H9 (cell line): ENCODE measurements at regions not wholly inside any gene's neighbourhood (a gene's known extent, or its start where the extent isn't known, plus 50 kb on each side); places are given as distances from the start of the nearest gene placed in this dataset.

ENCODE experiments used
- DNase-seq: peaks from one replicate; pipeline ENCODE4 v3.0.0-alpha.2; 2017
- H2AFZ ChIP-seq: one replicate; pipeline ENCODE4 v1.6.1; 2013; ENCODE audit warnings: mild to moderate bottlenecking, low read length, control low read depth, moderate library complexity
- H2AK5ac ChIP-seq: 2 replicates; pipeline ENCODE4 v1.6.1; 2013; ENCODE audit warnings: low read length, control low read depth, mixed read lengths; ENCODE audit not compliant: insufficient read length
- H2BK120ac ChIP-seq: one replicate; pipeline ENCODE4 v1.6.1; 2013; ENCODE audit warnings: low read depth, mild to moderate bottlenecking, low read length, control low read depth, inconsistent platforms; ENCODE audit not compliant: poor library complexity, severe bottlenecking
- H2BK12ac ChIP-seq: 2 replicates; pipeline ENCODE4 v1.6.1; 2013; ENCODE audit warnings: low read length, control low read depth, mixed read lengths, low read depth; ENCODE audit not compliant: insufficient read length
- H2BK15ac ChIP-seq: 2 replicates; pipeline ENCODE4 v1.6.1; 2013; ENCODE audit warnings: low read depth, low read length, control low read depth
- H2BK20ac ChIP-seq: one replicate; pipeline ENCODE4 v1.6.1; 2013; ENCODE audit warnings: low read depth, mild to moderate bottlenecking, low read length, control low read depth, inconsistent platforms; ENCODE audit not compliant: poor library complexity, severe bottlenecking
- H2BK5ac ChIP-seq: 2 replicates; pipeline ENCODE4 v1.6.1; 2013; ENCODE audit warnings: low read length, control low read depth, mixed read lengths; ENCODE audit not compliant: insufficient read length
- H3K14ac ChIP-seq: 2 replicates; pipeline ENCODE4 v1.6.1; 2013; ENCODE audit warnings: low read length, control low read depth; ENCODE audit not compliant: insufficient read depth
- H3K18ac ChIP-seq: 2 replicates; pipeline ENCODE4 v1.6.1; 2013; ENCODE audit warnings: low read depth, mild to moderate bottlenecking, mixed read lengths, low read length, control low read depth; ENCODE audit not compliant: insufficient read length
- H3K23ac ChIP-seq: 2 replicates; pipeline ENCODE4 v1.6.1; 2013; ENCODE audit warnings: low read length, control low read depth, mixed read lengths, low read depth; ENCODE audit not compliant: insufficient read length
- H3K23me2 ChIP-seq: 2 replicates; pipeline ENCODE4 v1.6.1; 2013; ENCODE audit warnings: low read depth, mild to moderate bottlenecking, mixed read lengths, low read length, control low read depth; ENCODE audit not compliant: insufficient read length, poor library complexity, severe bottlenecking
- H3K27ac ChIP-seq: 2 replicates; pipeline ENCODE4 v1.5.1; 2013; ENCODE audit warnings: low read length, control low read depth, mixed read lengths, low read depth; ENCODE audit not compliant: insufficient read length
- H3K27me3 ChIP-seq: 2 replicates; pipeline ENCODE4 v1.6.1; 2013; ENCODE audit warnings: low read length, control low read depth, inconsistent platforms; ENCODE audit not compliant: insufficient read depth
- H3K4ac ChIP-seq: 2 replicates; pipeline ENCODE4 v1.6.1; 2013; ENCODE audit warnings: low read depth, mild to moderate bottlenecking, control low read depth, inconsistent platforms, low read length, moderate library complexity
- H3K4me1 ChIP-seq: 2 replicates; pipeline ENCODE4 v1.6.1; 2013; ENCODE audit warnings: low read length, control low read depth, inconsistent platforms; ENCODE audit not compliant: insufficient read depth
- H3K4me2 ChIP-seq: 2 replicates; pipeline ENCODE4 v1.6.1; 2013; ENCODE audit warnings: low read length, control low read depth, mixed read lengths; ENCODE audit not compliant: insufficient read length, insufficient read depth
- H3K56ac ChIP-seq: 2 replicates; pipeline ENCODE4 v1.6.1; 2013; ENCODE audit warnings: low read depth, mild to moderate bottlenecking, mixed read lengths, low read length, control low read depth; ENCODE audit not compliant: insufficient read length
- H3K79me1 ChIP-seq: 2 replicates; pipeline ENCODE4 v1.6.1; 2013; ENCODE audit warnings: low read depth, mild to moderate bottlenecking, moderate library complexity, low read length, control low read depth, inconsistent platforms; ENCODE audit not compliant: insufficient read depth, poor library complexity, severe bottlenecking
- H3K79me2 ChIP-seq: 2 replicates; pipeline ENCODE4 v1.6.1; 2013; ENCODE audit warnings: low read length, control low read depth, inconsistent platforms; ENCODE audit not compliant: insufficient read depth
- H3K9ac ChIP-seq: 2 replicates; pipeline ENCODE4 v1.6.1; 2013; ENCODE audit warnings: low read length, control low read depth, mixed read lengths; ENCODE audit not compliant: insufficient read length; ENCODE audit errors: extremely low read depth
- H3K9me3 ChIP-seq: one replicate; pipeline ENCODE4 v1.6.1; 2013; ENCODE audit warnings: low read depth, low read length, inconsistent platforms; ENCODE audit not compliant: control insufficient read depth
- H3T11ph ChIP-seq: one replicate; pipeline ENCODE4 v1.6.1; 2013; ENCODE audit warnings: mild to moderate bottlenecking, low read length, control low read depth, inconsistent platforms
- H4K20me1 ChIP-seq: one replicate; pipeline ENCODE4 v1.6.1; 2013; ENCODE audit not compliant: control insufficient read depth, insufficient read length, insufficient read depth
- H4K5ac ChIP-seq: 2 replicates; pipeline ENCODE4 v1.6.1; 2013; ENCODE audit warnings: low read depth, mild to moderate bottlenecking, mixed read lengths, low read length, control low read depth; ENCODE audit not compliant: insufficient read length
- H4K8ac ChIP-seq: replicated peaks from 2 replicates; pipeline ENCODE4 v1.6.1; 2013; ENCODE audit warnings: low read length, control low read depth, mixed read lengths, low read depth; ENCODE audit not compliant: insufficient read length
- H4K91ac ChIP-seq: 2 replicates; pipeline ENCODE4 v1.6.1; 2013; ENCODE audit warnings: low read depth, mild to moderate bottlenecking, moderate library complexity, mixed read lengths, low read length, control low read depth; ENCODE audit not compliant: insufficient read length
- H3K27ac Mint-ChIP-seq, 3 experiments: 2 replicates in 2 of 3; 3 replicates in 1 of 3; pipeline ENCODE4 v1.8.0; 2020 to 2021; ENCODE audit warnings: mixed read lengths in 3 of 3, mild to moderate bottlenecking in 1 of 3, moderate library complexity in 1 of 3
- H3K27me3 Mint-ChIP-seq: 2 replicates; pipeline ENCODE4 v1.8.0; 2021; ENCODE audit warnings: low read depth, mild to moderate bottlenecking, moderate library complexity, mixed read lengths
- H3K36me3 Mint-ChIP-seq, 3 experiments: 2 replicates in 2 of 3; 3 replicates in 1 of 3; pipeline ENCODE4 v1.8.0; 2020 to 2021; ENCODE audit warnings: low read depth in 3 of 3, mixed read lengths in 3 of 3; ENCODE audit not compliant: insufficient read depth in 1 of 3
- H3K4me1 Mint-ChIP-seq, 2 experiments: 2 replicates each; pipeline ENCODE4 v1.8.0; 2020; ENCODE audit warnings: mixed read lengths in 2 of 2
- H3K4me3 Mint-ChIP-seq, 2 experiments: 2 replicates in 1 of 2; 3 replicates in 1 of 2; pipeline ENCODE4 v1.8.0; 2020 to 2021; ENCODE audit warnings: mild to moderate bottlenecking in 2 of 2, mixed read lengths in 2 of 2, moderate library complexity in 1 of 2
- H3K9me3 Mint-ChIP-seq, 2 experiments: 2 replicates in 1 of 2; 3 replicates in 1 of 2; pipeline ENCODE4 v1.8.0; 2020; ENCODE audit warnings: mild to moderate bottlenecking in 2 of 2, mixed read lengths in 2 of 2, moderate library complexity in 1 of 2
- WGBS: extraction: QIAGEN DNeasy Blood & Tissue Kit; methylation state at CpG from one replicate; pipeline ENCODE4 v1.1.7; 2013; ENCODE audit warnings: missing lambda C conversion rate, low lambda C conversion rate, mixed read lengths; ENCODE audit not compliant: insufficient read length; ENCODE audit errors: extremely low coverage; 5-methylcytosine and 5-hydroxymethylcytosine counted together
- TF ChIP-seq, protein P1 (sequence below): fragments of 200-600 bp; sonication (generic); conservative IDR thresholded peaks from 3 replicates; pipeline ENCODE4 v1.8.0; 2021; ENCODE audit warnings: antibody characterized with exemption, mild to moderate bottlenecking

- Histone ChIP-seq H2AFZ (no peak overlapping the region), H4K8ac (no peak overlapping the region), H2BK5ac (no peak overlapping the region), H4K91ac (no peak overlapping the region), H3K9me3 (no peaks in the 10 kb centered on the region), H3K56ac (no peak overlapping the region), H3K79me1 (no peaks in the 10 kb centered on the region), H2BK15ac (no peak overlapping the region), H3K23me2 (no peaks in the 10 kb centered on the region), H4K20me1 (no peaks in the 10 kb centered on the region), H2BK20ac (no peak overlapping the region), H3K9ac (no peak overlapping the region), H2AK5ac (no peak overlapping the region), H2BK12ac (no peak overlapping the region), H3K27me3 (no peaks in the 10 kb centered on the region), H3K79me2 (no peaks in the 10 kb centered on the region), H3K4ac (no peak overlapping the region), H3T11ph (no peak overlapping the region), H3K23ac (no peak overlapping the region), H3K18ac (no peak overlapping the region), H3K27ac (no peak overlapping the region), H4K5ac (no peak overlapping the region), H3K4me2 (no peak overlapping the region), H3K4me1 (no peaks in the 10 kb centered on the region), H3K14ac (no peak overlapping the region), H2BK120ac (no peak overlapping the region)
- no peaks in the 10 kb centered on the region; a peak in 1 of 5 replicates for H3K9me3 Mint-ChIP-seq
- no peaks in the 10 kb centered on the region for H3K4me1 Mint-ChIP-seq
- no peak overlapping the region for H3K4me3 Mint-ChIP-seq
- TF ChIP-seq, protein P1, sequence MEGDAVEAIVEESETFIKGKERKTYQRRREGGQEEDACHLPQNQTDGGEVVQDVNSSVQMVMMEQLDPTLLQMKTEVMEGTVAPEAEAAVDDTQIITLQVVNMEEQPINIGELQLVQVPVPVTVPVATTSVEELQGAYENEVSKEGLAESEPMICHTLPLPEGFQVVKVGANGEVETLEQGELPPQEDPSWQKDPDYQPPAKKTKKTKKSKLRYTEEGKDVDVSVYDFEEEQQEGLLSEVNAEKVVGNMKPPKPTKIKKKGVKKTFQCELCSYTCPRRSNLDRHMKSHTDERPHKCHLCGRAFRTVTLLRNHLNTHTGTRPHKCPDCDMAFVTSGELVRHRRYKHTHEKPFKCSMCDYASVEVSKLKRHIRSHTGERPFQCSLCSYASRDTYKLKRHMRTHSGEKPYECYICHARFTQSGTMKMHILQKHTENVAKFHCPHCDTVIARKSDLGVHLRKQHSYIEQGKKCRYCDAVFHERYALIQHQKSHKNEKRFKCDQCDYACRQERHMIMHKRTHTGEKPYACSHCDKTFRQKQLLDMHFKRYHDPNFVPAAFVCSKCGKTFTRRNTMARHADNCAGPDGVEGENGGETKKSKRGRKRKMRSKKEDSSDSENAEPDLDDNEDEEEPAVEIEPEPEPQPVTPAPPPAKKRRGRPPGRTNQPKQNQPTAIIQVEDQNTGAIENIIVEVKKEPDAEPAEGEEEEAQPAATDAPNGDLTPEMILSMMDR: no peak
- H3K27ac Mint-ChIP-seq: no peak overlapping the region
- no CpG with 5 or more reads among the region's 3 CpGs for WGBS
- no peak for DNase-seq
- no peaks in the 10 kb centered on the region for H3K27me3 Mint-ChIP-seq
- no peaks in the 10 kb centered on the region for H3K36me3 Mint-ChIP-seq
Observed at GRCh38 chr5:33275391-33275790, 165.4 kb upstream of the TARS1 start.
